Esophagus muscularis mucosa (tissue), 3 donors: ENCODE measurements at regions not wholly inside any gene's neighbourhood (a gene's known extent, or its start where the extent isn't known, plus 50 kb on each side); places are given as distances from the start of the nearest gene placed in this dataset.

Experiments used
- CTCF ChIP-seq, 3 experiments: fragments of 200-600 bp in 2 of 3; fragments of 450-650 bp in 1 of 3; sonication (generic) in 2 of 3; IDR thresholded peaks; one replicate each; pipeline ENCODE4 v1.5.1; 2017 to 2019; ENCODE audit warnings: antibody characterized with exemption in 3 of 3, mild to moderate bottlenecking in 2 of 3, moderate library complexity in 1 of 3
- POLR2A ChIP-seq: fragments of 450-650 bp; IDR thresholded peaks from one replicate; pipeline ENCODE4 v1.6.1; 2017; ENCODE audit warnings: antibody characterized with exemption, moderate library complexity, mild to moderate bottlenecking, low read depth
- POLR2AphosphoS5 ChIP-seq, 2 donors: sonication (generic); formaldehyde crosslinking; IDR thresholded peaks; one replicate each; pipeline ENCODE4 v1.6.1; 2017; ENCODE audit warnings: antibody characterized with exemption in 2 of 2

GRCh38 chr7:24401628-24402593 is 117.9 kb downstream of the NPY start:
- TF ChIP-seq CTCF (IDR thresholded peaks at IDR 0.05) (peak in 2 of 3 experiments; percentile 21 to 35), POLR2AphosphoS5 (IDR thresholded peaks at IDR 0.05) (no peak), POLR2A (no peak)
